Prostate gland (tissue), 2 donors: ENCODE measurements at regions not wholly inside any gene's neighbourhood (a gene's known extent, or its start where the extent isn't known, plus 50 kb on each side); places are given as distances from the start of the nearest gene placed in this dataset.

ENCODE experiments used
- DNase-seq: peaks from one replicate; pipeline ENCODE4 v3.0.0-alpha.2; 2019; ENCODE audit warnings: low spot score
- H3K27ac ChIP-seq, 2 donors: fragments of 200-600 bp; sonication (generic); 2 replicates each; pipeline ENCODE4 v1.5.1; 2017 to 2019
- H3K27me3 ChIP-seq: fragments of 200-600 bp; sonication (generic); replicated peaks from 2 replicates; pipeline ENCODE4 v1.5.1; 2019; ENCODE audit not compliant: insufficient read depth
- H3K36me3 ChIP-seq, 2 donors: fragments of 200-600 bp; sonication (generic); 1 replicate in 1 of 2; 2 replicates in 1 of 2; pipeline versions ENCODE4 v1.5.1 to v1.8.1; 2017 to 2019
- H3K4me1 ChIP-seq: fragments of 200-600 bp; sonication (generic); replicated peaks from 2 replicates; pipeline ENCODE4 v1.5.1; 2019
- H3K4me3 ChIP-seq, 2 donors: fragments of 200-600 bp; sonication (generic); 2 replicates each; pipeline ENCODE4 v1.5.1; 2017 to 2019
- H3K9me3 ChIP-seq: fragments of 200-600 bp; sonication (generic); 2 replicates; pipeline ENCODE4 v1.5.1; 2017
- POLR2A ChIP-seq: fragments of 450-650 bp; IDR thresholded peaks from one replicate; pipeline ENCODE4 v1.6.1; 2016; ENCODE audit warnings: antibody characterized with exemption, mild to moderate bottlenecking
- POLR2AphosphoS5 ChIP-seq: sonication (generic); formaldehyde crosslinking; IDR thresholded peaks from one replicate; pipeline ENCODE4 v1.6.1; 2017; ENCODE audit warnings: antibody characterized with exemption
- WGBS: methylation state at CpG from one replicate; pipeline ENCODE4 v1.1.5; 2018; 5-methylcytosine and 5-hydroxymethylcytosine counted together
- intact Hi-C: fragments of 100-400 bp; cut with DNase I; formaldehyde crosslinking; loops from one replicate; pipeline ENCODE4 v1.14.2; 2022
- TF ChIP-seq, protein P1 (sequence below), 4 experiments: fragments of 200-600 bp in 2 of 4; fragments of 450-650 bp in 2 of 4; sonication (generic) in 2 of 4; IDR thresholded peaks; 1 replicate in 3 of 4; 2 replicates in 1 of 4; pipeline ENCODE4 v1.5.1; 2016 to 2019; ENCODE audit warnings: antibody characterized with exemption in 4 of 4, mild to moderate bottlenecking in 2 of 4, moderate library complexity in 2 of 4

DNA sequence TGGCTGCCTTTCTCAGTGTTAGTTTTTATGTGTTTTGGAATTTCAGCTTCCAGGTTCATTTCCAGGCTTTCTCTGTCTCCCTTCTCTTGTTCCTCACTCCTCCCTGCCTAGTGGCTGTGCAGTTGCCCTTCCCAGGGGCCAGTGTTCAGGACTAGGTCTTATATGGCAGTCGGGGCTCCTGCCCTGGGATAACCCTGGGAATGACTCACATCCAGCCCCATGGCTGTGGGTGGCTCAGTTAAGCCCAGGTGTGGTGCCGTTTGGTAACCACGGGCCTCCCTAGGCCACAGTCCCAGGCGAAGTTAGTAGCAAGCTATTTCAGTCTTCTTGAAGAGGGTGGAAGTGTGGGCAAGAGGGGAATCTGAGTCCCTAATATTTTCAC is 57.4 kb upstream of the DDR1 start:
- no peaks in the 10 kb centered on the region for H3K36me3 ChIP-seq
- no peak for DNase-seq
- intact Hi-C loops, result loop anchor here (5.0 kb wide), 3 partner anchors 45 to 260 kb away; partner anchors contain the start of genes FLOT1 and IER3
- no peak overlapping the region for H3K4me3 ChIP-seq
- H3K27ac ChIP-seq, result no peak overlapping the region
- WGBS, result 55% methylated on average over 4 of the region's 4 CpGs
- H3K4me1 ChIP-seq, result no peaks in the 10 kb centered on the region
- no peaks in the 10 kb centered on the region for H3K27me3 ChIP-seq
- TF ChIP-seq, protein P1, sequence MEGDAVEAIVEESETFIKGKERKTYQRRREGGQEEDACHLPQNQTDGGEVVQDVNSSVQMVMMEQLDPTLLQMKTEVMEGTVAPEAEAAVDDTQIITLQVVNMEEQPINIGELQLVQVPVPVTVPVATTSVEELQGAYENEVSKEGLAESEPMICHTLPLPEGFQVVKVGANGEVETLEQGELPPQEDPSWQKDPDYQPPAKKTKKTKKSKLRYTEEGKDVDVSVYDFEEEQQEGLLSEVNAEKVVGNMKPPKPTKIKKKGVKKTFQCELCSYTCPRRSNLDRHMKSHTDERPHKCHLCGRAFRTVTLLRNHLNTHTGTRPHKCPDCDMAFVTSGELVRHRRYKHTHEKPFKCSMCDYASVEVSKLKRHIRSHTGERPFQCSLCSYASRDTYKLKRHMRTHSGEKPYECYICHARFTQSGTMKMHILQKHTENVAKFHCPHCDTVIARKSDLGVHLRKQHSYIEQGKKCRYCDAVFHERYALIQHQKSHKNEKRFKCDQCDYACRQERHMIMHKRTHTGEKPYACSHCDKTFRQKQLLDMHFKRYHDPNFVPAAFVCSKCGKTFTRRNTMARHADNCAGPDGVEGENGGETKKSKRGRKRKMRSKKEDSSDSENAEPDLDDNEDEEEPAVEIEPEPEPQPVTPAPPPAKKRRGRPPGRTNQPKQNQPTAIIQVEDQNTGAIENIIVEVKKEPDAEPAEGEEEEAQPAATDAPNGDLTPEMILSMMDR (IDR thresholded peaks at IDR 0.05), result no peak
- TF ChIP-seq POLR2A (no peak), POLR2AphosphoS5 (no peak)
- no peaks in the 10 kb centered on the region for H3K9me3 ChIP-seq

DNA sequence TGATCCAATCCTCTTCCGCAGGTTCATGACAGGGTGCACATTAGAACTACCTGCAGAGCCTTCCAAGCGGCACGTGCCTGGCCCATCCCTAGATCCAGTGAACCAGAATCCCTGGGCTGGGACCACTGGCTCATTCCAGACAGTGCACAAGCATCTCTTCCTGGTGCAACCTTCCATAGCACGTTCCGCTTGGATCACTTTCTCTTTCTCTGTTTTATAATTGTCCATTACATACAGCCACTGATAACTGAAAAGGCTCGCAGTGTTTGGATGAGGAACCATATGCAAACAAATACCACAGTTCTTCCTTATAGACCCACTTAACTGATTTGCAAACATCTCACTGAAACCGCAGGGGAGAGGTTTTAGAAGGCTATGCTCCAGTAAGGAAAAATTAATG is 59.6 kb upstream of the DDR1 start:
- no peaks in the 10 kb centered on the region for H3K4me1 ChIP-seq
- no peaks in the 10 kb centered on the region for H3K9me3 ChIP-seq
- TF ChIP-seq, protein P1 (IDR thresholded peaks at IDR 0.05), result no peak
- TF ChIP-seq POLR2A (no peak), POLR2AphosphoS5 (no peak)
- H3K36me3 ChIP-seq, result no peaks in the 10 kb centered on the region
- no peaks in the 10 kb centered on the region for H3K27me3 ChIP-seq
- intact Hi-C loops, result loop anchor here (5.0 kb wide), 4 partner anchors 42 to 263 kb away; partner anchors contain the start of genes FLOT1 and IER3
- WGBS, result 81% methylated on average over 7 of the region's 7 CpGs
- H3K4me3 ChIP-seq, result no peak overlapping the region
- no peak for DNase-seq
- no peak overlapping the region for H3K27ac ChIP-seq

DNA sequence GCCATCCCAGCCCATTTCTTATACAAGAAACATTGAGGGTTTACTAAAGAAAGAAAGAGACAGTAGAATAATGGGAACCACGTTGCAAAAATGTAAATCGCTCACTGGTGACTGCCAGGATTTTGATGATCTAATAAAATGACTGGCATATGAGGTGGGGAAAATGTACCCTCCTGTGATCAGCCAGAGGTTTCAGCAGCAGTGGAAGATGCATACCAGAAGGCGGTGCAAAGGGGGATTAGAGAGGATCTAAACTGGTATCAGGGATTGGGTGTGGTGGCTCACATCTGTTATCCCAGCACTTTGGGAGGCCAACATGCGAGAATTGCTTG is 60.8 kb upstream of the DDR1 start:
- Histone ChIP-seq H3K27me3 (no peaks in the 10 kb centered on the region), H3K27ac (no peak overlapping the region), H3K9me3 (no peaks in the 10 kb centered on the region), H3K36me3 (no peaks in the 10 kb centered on the region), H3K4me1 (no peaks in the 10 kb centered on the region), H3K4me3 (no peak overlapping the region)
- TF ChIP-seq POLR2A, result no peak
- TF ChIP-seq, protein P1 (IDR thresholded peaks at IDR 0.05), result no peak
- no peak for TF ChIP-seq POLR2AphosphoS5
- intact Hi-C loops, result loop anchor here (5.0 kb wide), 1 partner anchor 254 kb away; no protein-coding TSS in a partner anchor
- 68% methylated on average over 4 of the region's 4 CpGs for WGBS
- no peak for DNase-seq

DNA sequence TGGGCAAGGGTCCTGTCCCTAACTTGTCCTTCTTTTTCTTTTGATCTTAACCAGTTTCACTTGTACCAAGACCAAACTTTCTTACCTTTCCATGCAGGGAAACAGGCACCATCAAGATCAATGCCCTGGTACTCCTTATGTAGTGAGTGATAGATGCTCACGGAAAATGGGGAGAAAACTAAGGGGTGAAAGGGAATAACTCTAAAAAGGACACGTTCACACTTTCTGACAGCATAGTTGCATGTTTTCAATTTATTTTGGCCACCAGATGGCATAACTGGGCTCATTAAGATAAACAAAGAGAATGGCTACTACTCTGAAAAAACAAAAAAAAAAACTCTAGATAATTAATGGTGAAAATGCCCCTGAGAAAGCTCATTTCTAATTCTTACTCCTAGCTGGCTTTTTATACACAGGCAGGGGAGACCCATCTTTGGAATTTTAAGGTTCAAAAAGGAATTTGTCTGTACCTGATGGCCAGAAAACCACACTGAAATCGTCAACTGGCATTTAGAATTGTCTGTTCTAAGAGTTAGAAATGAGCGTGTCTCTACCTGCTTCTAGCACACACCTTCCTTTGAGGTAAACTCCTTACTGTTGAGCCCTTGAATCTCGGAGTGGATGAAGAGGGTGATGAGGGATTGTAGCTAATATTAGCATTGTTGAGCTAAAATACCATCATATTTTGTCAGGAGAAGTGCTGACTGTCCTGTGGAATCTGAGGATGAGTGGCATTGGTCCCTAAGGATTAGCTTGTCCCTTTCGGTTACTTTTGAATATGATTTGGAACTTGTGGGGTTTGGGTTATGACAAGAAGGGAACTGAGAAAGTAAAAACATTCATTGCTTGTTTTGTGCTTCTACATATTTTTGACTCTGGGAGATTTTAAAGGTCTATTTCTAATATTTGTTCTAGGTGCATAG is 62.2 kb upstream of the DDR1 start:
- H3K9me3 ChIP-seq, result no peaks in the 10 kb centered on the region
- H3K4me1 ChIP-seq, result no peaks in the 10 kb centered on the region
- no peak overlapping the region for H3K4me3 ChIP-seq
- peak; percentile 3 for TF ChIP-seq POLR2AphosphoS5
- TF ChIP-seq, protein P1 (IDR thresholded peaks at IDR 0.05), result peak; percentile 17 to 67 (median 48)
- no peak for TF ChIP-seq POLR2A
- H3K27ac ChIP-seq, result peak overlapping the region; percentile 15 to 20
- DNase-seq, result no peak
- intact Hi-C loops, result loop anchor here (5.0 kb wide), 1 partner anchor 255 kb away; no protein-coding TSS in a partner anchor
- 24% methylated on average over 6 of the region's 6 CpGs for WGBS
- H3K27me3 ChIP-seq, result no peaks in the 10 kb centered on the region
- no peaks in the 10 kb centered on the region for H3K36me3 ChIP-seq
